IMR-90 (cell line): ENCODE measurements at regions not wholly inside any gene's neighbourhood (a gene's known extent, or its start where the extent isn't known, plus 50 kb on each side); places are given as distances from the start of the nearest gene placed in this dataset.

Experiments
- ATAC-seq: fragments of 200-7000 bp; cut with Tn5 transposase; 2 replicates; pipeline ENCODE4 v1.9.1; 2020; ENCODE audit warnings: low read depth, mild to moderate bottlenecking, moderate library complexity
- BruUV-seq: library from RNA; stranded (reverse); fragments of 400-500 nt; replicated peaks from 2 replicates; lab custom pipeline; 2021; lab: Mats Ljungman, UMichigan
- CTCF ChIA-PET: fragments of 300-600 bp; formaldehyde crosslinking; extraction: SDS; loops from one replicate; lab custom pipeline; 2021; ENCODE audit warnings: antibody characterized with exemption; lab: Yijun Ruan, JAX
- POLR2A ChIA-PET: fragments of 300-600 bp; sonication (Branson Sonifier 250); formaldehyde crosslinking; loops from one replicate; lab custom pipeline; 2022; ENCODE audit warnings: antibody characterized with exemption; ENCODE audit not compliant: unreplicated experiment; lab: Charles Lee
- DNase-seq: peaks from one replicate; pipeline ENCODE4 v3.0.0; 2013
- H2AFZ ChIP-seq: replicated peaks from 2 replicates; pipeline ENCODE3; 2013; ENCODE audit warnings: low read length, mild to moderate bottlenecking; ENCODE audit not compliant: poor library complexity
- H2AK5ac ChIP-seq: 2 replicates; pipeline ENCODE4 v1.6.1; 2013; ENCODE audit warnings: low read depth, low read length, inconsistent platforms
- H2AK9ac ChIP-seq: replicated peaks from 2 replicates; pipeline ENCODE3; 2013; ENCODE audit warnings: mild to moderate bottlenecking, low read depth, low read length, moderate library complexity; ENCODE audit not compliant: poor library complexity
- H2BK120ac ChIP-seq: 2 replicates; pipeline ENCODE4 v1.6.1; 2013; ENCODE audit warnings: low read depth, low read length, inconsistent platforms
- H2BK15ac ChIP-seq: 3 replicates; pipeline ENCODE4 v1.6.1; 2013; ENCODE audit warnings: low read depth, low read length, inconsistent platforms
- H2BK20ac ChIP-seq: 2 replicates; pipeline ENCODE4 v1.6.1; 2013; ENCODE audit warnings: low read depth, mild to moderate bottlenecking, inconsistent platforms, low read length, moderate library complexity
- H2BK5ac ChIP-seq: 2 replicates; pipeline ENCODE4 v1.6.1; 2013; ENCODE audit warnings: mild to moderate bottlenecking, low read depth, low read length, inconsistent platforms; ENCODE audit not compliant: poor library complexity, severe bottlenecking
- H3K14ac ChIP-seq: replicated peaks from 2 replicates; pipeline ENCODE4 v1.6.1; 2013; ENCODE audit warnings: low read depth, low read length, inconsistent platforms
- H3K18ac ChIP-seq: 2 replicates; pipeline ENCODE4 v1.6.1; 2013; ENCODE audit warnings: low read depth, low read length, control low read depth
- H3K23ac ChIP-seq: 2 replicates; pipeline ENCODE4 v1.6.1; 2013; ENCODE audit warnings: low read depth, low read length, inconsistent platforms
- H3K27ac ChIP-seq: 2 replicates; pipeline ENCODE4 v1.5.1; 2013; ENCODE audit warnings: mild to moderate bottlenecking, control low read depth, low read length; ENCODE audit not compliant: insufficient read depth
- H3K27me3 ChIP-seq: 2 replicates; pipeline ENCODE4 v1.6.1; 2013; ENCODE audit warnings: low read length; ENCODE audit not compliant: control insufficient read depth, insufficient read depth
- H3K36me3 ChIP-seq: 2 replicates; pipeline ENCODE4 v1.6.1; 2013; ENCODE audit warnings: low read length, mixed read lengths; ENCODE audit not compliant: control insufficient read depth, insufficient read depth
- H3K4ac ChIP-seq: 2 replicates; pipeline ENCODE4 v1.6.1; 2013; ENCODE audit warnings: low read depth, low read length, inconsistent platforms
- H3K4me1 ChIP-seq: 2 replicates; pipeline ENCODE4 v1.6.1; 2013; ENCODE audit warnings: low read length, mixed read lengths; ENCODE audit not compliant: control insufficient read depth, insufficient read depth
- H3K4me2 ChIP-seq: 2 replicates; pipeline ENCODE4 v1.6.1; 2013; ENCODE audit warnings: low read depth, mild to moderate bottlenecking, control low read depth, low read length, moderate library complexity
- H3K4me3 ChIP-seq: 2 replicates; pipeline ENCODE4 v1.5.1; 2013; ENCODE audit warnings: low read depth, mild to moderate bottlenecking, control low read depth, low read length, moderate library complexity; ENCODE audit not compliant: insufficient read depth
- H3K56ac ChIP-seq: 2 replicates; pipeline ENCODE4 v1.6.1; 2013; ENCODE audit warnings: low read length, inconsistent platforms; ENCODE audit not compliant: insufficient read depth; ENCODE audit errors: extremely low read depth
- H3K79me1 ChIP-seq, 2 experiments: 2 replicates each; pipeline ENCODE4 v1.6.1; 2013; ENCODE audit warnings: low read length in 2 of 2, inconsistent platforms in 1 of 2, low read depth in 1 of 2
- H3K9ac ChIP-seq: 2 replicates; pipeline ENCODE4 v1.6.1; 2013; ENCODE audit warnings: low read depth, low read length, control low read depth
- H3K9me1 ChIP-seq: 2 replicates; pipeline ENCODE4 v1.6.1; 2013; ENCODE audit warnings: low read length, inconsistent platforms; ENCODE audit not compliant: insufficient read depth
- H3K9me3 ChIP-seq: 2 replicates; pipeline ENCODE4 v1.6.1; 2013; ENCODE audit warnings: low read length; ENCODE audit not compliant: control insufficient read depth, insufficient read depth
- H4K20me1 ChIP-seq: 2 replicates; pipeline ENCODE4 v1.6.1; 2013; ENCODE audit warnings: low read length, inconsistent platforms; ENCODE audit not compliant: insufficient read depth
- H4K5ac ChIP-seq: 2 replicates; pipeline ENCODE4 v1.6.1; 2013; ENCODE audit warnings: mild to moderate bottlenecking, low read depth, low read length, control low read depth
- H4K8ac ChIP-seq, 2 experiments: 2 replicates each; pipeline ENCODE4 v1.6.1; 2013; ENCODE audit warnings: low read depth in 2 of 2, low read length in 2 of 2, control low read depth in 1 of 2, inconsistent platforms in 1 of 2
- H4K91ac ChIP-seq: 2 replicates; pipeline ENCODE4 v1.6.1; 2013; ENCODE audit warnings: low read depth, low read length, inconsistent platforms; ENCODE audit not compliant: insufficient read depth
- CEBPB ChIP-seq: IDR thresholded peaks from 2 replicates; pipeline ENCODE4 v1.6.1; 2012; ENCODE audit warnings: low read depth, low read length, improper control_type of control experiment
- CHD1 ChIP-seq: IDR thresholded peaks from 2 replicates; pipeline ENCODE4 v1.6.1; 2012; ENCODE audit warnings: low read depth, low read length, improper control_type of control experiment
- FOS ChIP-seq: fragments of 150-350 bp; IDR thresholded peaks from 2 replicates; pipeline ENCODE4 v1.6.1; 2016; ENCODE audit warnings: low read depth, low read length
- MXI1 ChIP-seq: IDR thresholded peaks from 2 replicates; pipeline ENCODE4 v1.6.1; 2012; ENCODE audit warnings: low read depth, mild to moderate bottlenecking, low read length, moderate library complexity, borderline replicate concordance
- RCOR1 ChIP-seq: IDR thresholded peaks from 2 replicates; pipeline ENCODE4 v1.6.1; 2012; ENCODE audit warnings: mild to moderate bottlenecking, low read length, improper control_type of control experiment; ENCODE audit not compliant: insufficient replicate concordance
- RFX5 ChIP-seq: IDR thresholded peaks from 2 replicates; pipeline ENCODE4 v1.8.0; 2012; ENCODE audit warnings: low read depth, mild to moderate bottlenecking, low read length, moderate library complexity
- SMC3 ChIP-seq: fragments of 150-350 bp; IDR thresholded peaks from 2 replicates; pipeline ENCODE4 v1.6.1; 2016; ENCODE audit warnings: low read depth, mild to moderate bottlenecking, antibody characterized with exemption, low read length, moderate library complexity
- WGBS, 2 experiments: methylation state at CpG; one replicate each; pipeline versions ENCODE4 v1.1.5 to v1.1.7; 2013; ENCODE audit warnings: missing lambda C conversion rate in 2 of 2; ENCODE audit not compliant: insufficient read length in 1 of 2; ENCODE audit errors: extremely low coverage in 2 of 2; 5-methylcytosine and 5-hydroxymethylcytosine counted together
- dilution Hi-C: fragments of 300-500 bp; cut with HindIII; formaldehyde crosslinking; loops from one replicate; pipeline ENCODE4 v1.14.3; 2018; ENCODE audit warnings: low sequenced_read_pairs; ENCODE audit not compliant: unreplicated experiment
- in situ Hi-C: fragments of 300-500 bp; cut with MboI; formaldehyde crosslinking; loops from 3 replicates; pipeline ENCODE4 v1.14.3; 2019; ENCODE audit warnings: low sequenced_read_pairs, inconsistent platforms, mixed read lengths
- intact Hi-C: fragments of 100-400 bp; cut with micrococcal nuclease; formaldehyde crosslinking; loops from 2 replicates; pipeline ENCODE4 v1.10.0; 2022
- TF ChIP-seq, protein P1 (sequence below): conservative IDR thresholded peaks from 2 replicates; pipeline ENCODE4 v1.5.1; 2012; ENCODE audit warnings: mild to moderate bottlenecking, low read depth, low read length, improper control_type of control experiment

DNA sequence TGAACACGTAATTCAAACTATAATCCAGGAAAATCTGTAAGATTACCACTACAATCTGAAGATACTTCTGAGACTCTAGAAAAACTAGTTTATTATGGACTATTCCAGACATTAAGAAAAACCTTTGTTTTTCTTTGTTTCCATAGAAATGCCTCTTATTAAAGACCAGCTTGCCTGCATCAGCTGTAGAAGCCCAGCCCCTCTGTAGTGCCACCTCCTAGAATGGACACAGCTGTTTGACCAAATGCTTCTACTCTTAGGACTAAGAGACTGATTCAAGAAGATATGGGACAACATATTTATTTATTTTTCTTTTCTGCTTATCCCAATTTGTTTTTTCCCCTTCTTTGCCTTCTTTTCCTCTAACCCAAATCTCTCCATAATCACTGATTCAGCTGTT lies 93.8 kb downstream of the CXCL12 start:
- no peak overlapping the region for H2AK9ac ChIP-seq
- in situ Hi-C loops, result no loop called here
- H4K91ac ChIP-seq, result no peak overlapping the region
- H2BK20ac ChIP-seq, result no peak overlapping the region
- ATAC-seq (no peak), DNase-seq (no peak)
- intact Hi-C loops, result no loop called here
- no peak overlapping the region for H2AFZ ChIP-seq
- no peak overlapping the region for H3K18ac ChIP-seq
- no peak overlapping the region for H2BK5ac ChIP-seq
- BruUV-seq, result no TSS peak
- H4K8ac ChIP-seq, result no peak overlapping the region
- H3K27me3 ChIP-seq, result peaks cover 11% of the 10 kb centered on the region
- peaks cover 13% of the 10 kb centered on the region for H3K9me1 ChIP-seq
- peaks cover 12% of the 10 kb centered on the region for H3K4me1 ChIP-seq
- TF ChIP-seq FOS (no peak), CEBPB (no peak), RCOR1 (no peak), RFX5 (no peak), CHD1 (no peak), SMC3 (no peak), MXI1 (no peak)
- TF ChIP-seq, protein P1, sequence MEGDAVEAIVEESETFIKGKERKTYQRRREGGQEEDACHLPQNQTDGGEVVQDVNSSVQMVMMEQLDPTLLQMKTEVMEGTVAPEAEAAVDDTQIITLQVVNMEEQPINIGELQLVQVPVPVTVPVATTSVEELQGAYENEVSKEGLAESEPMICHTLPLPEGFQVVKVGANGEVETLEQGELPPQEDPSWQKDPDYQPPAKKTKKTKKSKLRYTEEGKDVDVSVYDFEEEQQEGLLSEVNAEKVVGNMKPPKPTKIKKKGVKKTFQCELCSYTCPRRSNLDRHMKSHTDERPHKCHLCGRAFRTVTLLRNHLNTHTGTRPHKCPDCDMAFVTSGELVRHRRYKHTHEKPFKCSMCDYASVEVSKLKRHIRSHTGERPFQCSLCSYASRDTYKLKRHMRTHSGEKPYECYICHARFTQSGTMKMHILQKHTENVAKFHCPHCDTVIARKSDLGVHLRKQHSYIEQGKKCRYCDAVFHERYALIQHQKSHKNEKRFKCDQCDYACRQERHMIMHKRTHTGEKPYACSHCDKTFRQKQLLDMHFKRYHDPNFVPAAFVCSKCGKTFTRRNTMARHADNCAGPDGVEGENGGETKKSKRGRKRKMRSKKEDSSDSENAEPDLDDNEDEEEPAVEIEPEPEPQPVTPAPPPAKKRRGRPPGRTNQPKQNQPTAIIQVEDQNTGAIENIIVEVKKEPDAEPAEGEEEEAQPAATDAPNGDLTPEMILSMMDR, result no peak
- no peaks in the 10 kb centered on the region for H3K79me1 ChIP-seq
- H3K23ac ChIP-seq, result no peak overlapping the region
- H4K5ac ChIP-seq, result no peak overlapping the region
- no peaks in the 10 kb centered on the region for H3K36me3 ChIP-seq
- no peak overlapping the region for H2BK15ac ChIP-seq
- H4K20me1 ChIP-seq, result no peaks in the 10 kb centered on the region
- ChIA-PET POLR2A (no interaction called here), CTCF (no interaction called here)
- H2BK120ac ChIP-seq, result no peak overlapping the region
- WGBS, 2 experiments, result 57% methylated on average over 1 of the region's 1 CpG; no CpG with 5 or more reads in 1 of the 2 experiments
- H2AK5ac ChIP-seq, result no peak overlapping the region
- H3K9ac ChIP-seq, result no peak overlapping the region
- no peak overlapping the region for H3K4ac ChIP-seq
- no peak overlapping the region for H3K27ac ChIP-seq
- H3K56ac ChIP-seq, result no peak overlapping the region
- no peak overlapping the region for H3K4me3 ChIP-seq
- dilution Hi-C loops, result no loop called here
- H3K9me3 ChIP-seq, result no peaks in the 10 kb centered on the region
- no peak overlapping the region for H3K14ac ChIP-seq
- no peak overlapping the region for H3K4me2 ChIP-seq
